Keratinocyte (primary cell): ENCODE measurements at regions not wholly inside any gene's neighbourhood (a gene's known extent, or its start where the extent isn't known, plus 50 kb on each side); places are given as distances from the start of the nearest gene placed in this dataset.
"Not testable (repeated sequence)": the region's sequence is repeated elsewhere in the genome, so short reads cannot be mapped to it uniquely, and the experiment has no call there.

Experiments used
- DNase-seq: peaks from one replicate; pipeline ENCODE4 v3.0.0-alpha.2; 2011; ENCODE audit warnings: low read depth, missing footprints, low spot score
- FAIRE-seq: peaks from 2 replicates; lab custom pipeline; 2011; peaks lifted over from hg19 to GRCh38; lab: Jason Lieb, UNC
- H2AFZ ChIP-seq: 2 replicates; pipeline ENCODE4 v1.6.0; 2012; ENCODE audit warnings: low read length, control low read depth, inconsistent platforms; ENCODE audit not compliant: control insufficient read depth
- H3K27ac ChIP-seq: 2 replicates; pipeline ENCODE4 v1.5.1; 2011; ENCODE audit warnings: low read length; ENCODE audit not compliant: control insufficient read depth, insufficient read depth
- H3K27me3 ChIP-seq: 3 replicates; pipeline ENCODE4 v1.6.0; 2011; ENCODE audit warnings: low read length; ENCODE audit not compliant: control insufficient read depth, insufficient read depth; ENCODE audit errors: extremely low read depth
- H3K36me3 ChIP-seq, 2 experiments: 2 replicates in 1 of 2; 3 replicates in 1 of 2; pipeline ENCODE4 v1.5.1; 2011; ENCODE audit warnings: low read length in 2 of 2, mild to moderate bottlenecking in 1 of 2; ENCODE audit not compliant: control insufficient read depth in 2 of 2, insufficient read depth in 2 of 2; ENCODE audit errors: extremely low read depth in 1 of 2
- H3K4me1 ChIP-seq: 3 replicates; pipeline ENCODE4 v1.5.1; 2011; ENCODE audit warnings: low read length; ENCODE audit not compliant: control insufficient read depth, insufficient read depth; ENCODE audit errors: extremely low read depth
- H3K4me2 ChIP-seq: 3 replicates; pipeline ENCODE4 v1.6.0; 2011; ENCODE audit warnings: low read depth, low read length; ENCODE audit not compliant: control insufficient read depth, insufficient read depth; ENCODE audit errors: extremely low read depth
- H3K4me3 ChIP-seq, 3 experiments: fragments of 200-600 bp in 1 of 3; sonication (generic) in 1 of 3; 2 replicates in 2 of 3; 3 replicates in 1 of 3; pipeline ENCODE4 v1.5.1; 2011 to 2016; ENCODE audit warnings: low read length in 3 of 3, mild to moderate bottlenecking in 3 of 3, control low read depth in 2 of 3, inconsistent platforms in 1 of 3, low read depth in 1 of 3, mixed read lengths in 1 of 3, mixed run types in 1 of 3, moderate library complexity in 1 of 3; ENCODE audit not compliant: control insufficient read depth in 2 of 3, insufficient read depth in 2 of 3; ENCODE audit errors: extremely low read depth in 1 of 3
- H3K79me2 ChIP-seq: 2 replicates; pipeline ENCODE4 v1.6.0; 2012; ENCODE audit warnings: low read length; ENCODE audit not compliant: control insufficient read depth, insufficient read depth
- H3K9ac ChIP-seq: 3 replicates; pipeline ENCODE4 v1.6.0; 2011; ENCODE audit warnings: low read length; ENCODE audit not compliant: control insufficient read depth, insufficient read depth; ENCODE audit errors: extremely low read depth
- H3K9me1 ChIP-seq: 3 replicates; pipeline ENCODE4 v1.6.0; 2011; ENCODE audit warnings: low read length; ENCODE audit not compliant: control insufficient read depth, insufficient read depth; ENCODE audit errors: extremely low read depth
- H3K9me3 ChIP-seq: 2 replicates; pipeline ENCODE4 v1.5.1; 2012; ENCODE audit warnings: low read depth, low read length; ENCODE audit not compliant: control insufficient read depth
- H4K20me1 ChIP-seq: 3 replicates; pipeline ENCODE4 v1.6.0; 2011; ENCODE audit warnings: low read length; ENCODE audit not compliant: control insufficient read depth, insufficient read depth; ENCODE audit errors: extremely low read depth
- EZH2 ChIP-seq: IDR thresholded peaks from one replicate; pipeline ENCODE4 v1.6.1; 2012; ENCODE audit warnings: inconsistent platforms, mild to moderate bottlenecking, low read length, moderate library complexity
- dilution Hi-C: fragments of 300-500 bp; cut with MboI; formaldehyde crosslinking; loops from one replicate; pipeline ENCODE4 v1.7.0; 2020; ENCODE audit warnings: low sequenced_read_pairs; ENCODE audit not compliant: extremely low pct_ligation_motif_present
- TF ChIP-seq, protein P1 (sequence below), 3 experiments: IDR thresholded peaks in 1 of 3; conservative IDR thresholded peaks in 1 of 3; optimal IDR thresholded peaks in 1 of 3; 2 replicates in 2 of 3; 3 replicates in 1 of 3; pipeline versions ENCODE3 to v1.5.1; 2011; ENCODE audit warnings: low read length in 3 of 3, mild to moderate bottlenecking in 3 of 3, moderate library complexity in 2 of 3, control low read depth in 1 of 3, inconsistent platforms in 1 of 3; ENCODE audit not compliant: insufficient read depth in 2 of 3; ENCODE audit errors: extremely low read depth in 1 of 3

- Histone ChIP-seq H3K4me2 (no peak overlapping the region), H3K27ac (no peak overlapping the region), H3K79me2 (no peaks in the 10 kb centered on the region), H3K9me3 (no peaks in the 10 kb centered on the region), H3K9ac (no peak overlapping the region), H3K4me3 (no peak overlapping the region), H3K27me3 (no peaks in the 10 kb centered on the region), H4K20me1 (no peaks in the 10 kb centered on the region), H3K4me1 (no peaks in the 10 kb centered on the region), H2AFZ (no peak overlapping the region), H3K36me3 (peaks cover 2% of the 10 kb centered on the region in 2 experiments), H3K9me1 (no peaks in the 10 kb centered on the region)
- TF ChIP-seq EZH2: no peak
- TF ChIP-seq, protein P1, sequence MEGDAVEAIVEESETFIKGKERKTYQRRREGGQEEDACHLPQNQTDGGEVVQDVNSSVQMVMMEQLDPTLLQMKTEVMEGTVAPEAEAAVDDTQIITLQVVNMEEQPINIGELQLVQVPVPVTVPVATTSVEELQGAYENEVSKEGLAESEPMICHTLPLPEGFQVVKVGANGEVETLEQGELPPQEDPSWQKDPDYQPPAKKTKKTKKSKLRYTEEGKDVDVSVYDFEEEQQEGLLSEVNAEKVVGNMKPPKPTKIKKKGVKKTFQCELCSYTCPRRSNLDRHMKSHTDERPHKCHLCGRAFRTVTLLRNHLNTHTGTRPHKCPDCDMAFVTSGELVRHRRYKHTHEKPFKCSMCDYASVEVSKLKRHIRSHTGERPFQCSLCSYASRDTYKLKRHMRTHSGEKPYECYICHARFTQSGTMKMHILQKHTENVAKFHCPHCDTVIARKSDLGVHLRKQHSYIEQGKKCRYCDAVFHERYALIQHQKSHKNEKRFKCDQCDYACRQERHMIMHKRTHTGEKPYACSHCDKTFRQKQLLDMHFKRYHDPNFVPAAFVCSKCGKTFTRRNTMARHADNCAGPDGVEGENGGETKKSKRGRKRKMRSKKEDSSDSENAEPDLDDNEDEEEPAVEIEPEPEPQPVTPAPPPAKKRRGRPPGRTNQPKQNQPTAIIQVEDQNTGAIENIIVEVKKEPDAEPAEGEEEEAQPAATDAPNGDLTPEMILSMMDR (optimal IDR thresholded peaks at IDR 0.05 in 1 of 3, IDR thresholded peaks at IDR 0.05 in 1 of 3, conservative IDR thresholded peaks at IDR 0.05 in 1 of 3; ENCODE audit: extremely low read depth in 1 of 3, insufficient read depth in 2 of 3, low read length in 3 of 3): no peak
- FAIRE-seq (no peak), DNase-seq (no peak)
- dilution Hi-C loops: no loop called here
Observed at GRCh38 chr10:6833458-6834011, 253.5 kb upstream of the PRKCQ start.

- H3K9me1 ChIP-seq, H3K27me3 ChIP-seq, H3K9me3 ChIP-seq, H3K9ac ChIP-seq, H3K27ac ChIP-seq, H3K36me3 ChIP-seq, H3K79me2 ChIP-seq, DNase-seq, FAIRE-seq, H4K20me1 ChIP-seq, H3K4me1 ChIP-seq, H3K4me3 ChIP-seq, H2AFZ ChIP-seq, H3K4me2 ChIP-seq, dilution Hi-C loops: not testable (repeated sequence)
Observed at GRCh38 chr10:6830981-6831380, 250.9 kb upstream of the PRKCQ start.

GRCh38 chr10:6824793-6825192 lies 244.7 kb upstream of the PRKCQ start:
- H3K79me2 ChIP-seq, H3K9ac ChIP-seq, H3K4me3 ChIP-seq, H2AFZ ChIP-seq, DNase-seq, dilution Hi-C loops, H3K27me3 ChIP-seq, H3K36me3 ChIP-seq, H3K4me1 ChIP-seq, H3K4me2 ChIP-seq, H3K27ac ChIP-seq, H3K9me3 ChIP-seq, H3K9me1 ChIP-seq, FAIRE-seq, H4K20me1 ChIP-seq: not testable (repeated sequence)
